Psoas muscle (tissue), 7 donors: ENCODE measurements at regions not wholly inside any gene's neighbourhood (a gene's known extent, or its start where the extent isn't known, plus 50 kb on each side); places are given as distances from the start of the nearest gene placed in this dataset.

Experiments used
- ATAC-seq, 4 donors: fragments of 200-7000 bp; cut with Tn5 transposase; one replicate each; pipeline ENCODE4 v1.9.1; 2020; ENCODE audit warnings: moderate library complexity in 3 of 4, mild to moderate bottlenecking in 2 of 4
- DNase-seq, 2 donors: peaks; one replicate each; pipeline ENCODE4 v3.0.0-alpha.2; 2020
- H3K27ac ChIP-seq: fragments of 200-600 bp; one replicate; pipeline ENCODE4 v1.8.0; 2022
- H3K27me3 ChIP-seq, 3 donors: fragments of 200-600 bp in 1 of 3; one replicate each; pipeline versions ENCODE4 v1.6.1 to v1.8.0; 2013 to 2022; ENCODE audit warnings: low read length in 2 of 3, mild to moderate bottlenecking in 2 of 3, moderate library complexity in 1 of 3; ENCODE audit not compliant: insufficient read depth in 3 of 3
- H3K36me3 ChIP-seq, 2 donors: fragments of 200-600 bp in 1 of 2; one replicate each; pipeline versions ENCODE4 v1.6.1 to v1.8.0; 2013 to 2022; ENCODE audit warnings: low read depth in 1 of 2, mild to moderate bottlenecking in 1 of 2, moderate library complexity in 1 of 2; ENCODE audit not compliant: insufficient read depth in 1 of 2
- H3K4me1 ChIP-seq: fragments of 200-600 bp; one replicate; pipeline ENCODE4 v1.8.0; 2022
- H3K4me3 ChIP-seq: fragments of 200-600 bp; one replicate; pipeline ENCODE4 v1.8.0; 2022; ENCODE audit warnings: mild to moderate bottlenecking
- H3K9me3 ChIP-seq: fragments of 200-600 bp; one replicate; pipeline ENCODE4 v1.8.0; 2022
- whole genome bisulfite sequencing, 3 donors: extraction: QIAGEN DNeasy Blood & Tissue Kit; methylation state at CpG; one replicate each; pipeline versions ENCODE4 v1.1.6 to v1.1.7; 2013; 5-methylcytosine and 5-hydroxymethylcytosine counted together
- intact Hi-C, 2 donors: fragments of 100-400 bp; cut with DNase I; formaldehyde crosslinking; loops; one replicate each; pipeline versions ENCODE4 v1.11.0 to v1.14.2; 2022
- TF ChIP-seq, protein P1 (sequence below): fragments of 200-600 bp; IDR thresholded peaks from one replicate; pipeline ENCODE4 v1.8.0; 2022; ENCODE audit warnings: antibody characterized with exemption
- donor health status: healthy with polysubstance abuse.
- donor health status: DM: no; HTN: no; CAD: no; lungs with moderate emphysema.
- donor health status: Bipolar disorder and iron deficiency.
- donor health status: healthy.
- donor health status: DM: yes; HTN: yes; CAD: no.
- donor health status: DM: no; HTN: no; CAD: no.
- donor health status: DM: yes; HTN: yes; CAD: no.

GRCh38 chr1:82924666-82925065 is 1074.3 kb downstream of the TTLL7 start:
- TF ChIP-seq, protein P1, sequence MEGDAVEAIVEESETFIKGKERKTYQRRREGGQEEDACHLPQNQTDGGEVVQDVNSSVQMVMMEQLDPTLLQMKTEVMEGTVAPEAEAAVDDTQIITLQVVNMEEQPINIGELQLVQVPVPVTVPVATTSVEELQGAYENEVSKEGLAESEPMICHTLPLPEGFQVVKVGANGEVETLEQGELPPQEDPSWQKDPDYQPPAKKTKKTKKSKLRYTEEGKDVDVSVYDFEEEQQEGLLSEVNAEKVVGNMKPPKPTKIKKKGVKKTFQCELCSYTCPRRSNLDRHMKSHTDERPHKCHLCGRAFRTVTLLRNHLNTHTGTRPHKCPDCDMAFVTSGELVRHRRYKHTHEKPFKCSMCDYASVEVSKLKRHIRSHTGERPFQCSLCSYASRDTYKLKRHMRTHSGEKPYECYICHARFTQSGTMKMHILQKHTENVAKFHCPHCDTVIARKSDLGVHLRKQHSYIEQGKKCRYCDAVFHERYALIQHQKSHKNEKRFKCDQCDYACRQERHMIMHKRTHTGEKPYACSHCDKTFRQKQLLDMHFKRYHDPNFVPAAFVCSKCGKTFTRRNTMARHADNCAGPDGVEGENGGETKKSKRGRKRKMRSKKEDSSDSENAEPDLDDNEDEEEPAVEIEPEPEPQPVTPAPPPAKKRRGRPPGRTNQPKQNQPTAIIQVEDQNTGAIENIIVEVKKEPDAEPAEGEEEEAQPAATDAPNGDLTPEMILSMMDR, result no peak
- Histone ChIP-seq H3K4me3 (no peak overlapping the region), H3K4me1 (no peaks in the 10 kb centered on the region), H3K27ac (no peak overlapping the region), H3K9me3 (no peaks in the 10 kb centered on the region), H3K36me3 (no peaks in the 10 kb centered on the region), H3K27me3 (no peaks in the 10 kb centered on the region)
- 86 to 90% (median 87%) methylated on average over 2 of the region's 2 CpGs for WGBS, 3 donors
- ATAC-seq (no peak), DNase-seq (no peak)
- intact Hi-C loops, result no loop called here

DNA sequence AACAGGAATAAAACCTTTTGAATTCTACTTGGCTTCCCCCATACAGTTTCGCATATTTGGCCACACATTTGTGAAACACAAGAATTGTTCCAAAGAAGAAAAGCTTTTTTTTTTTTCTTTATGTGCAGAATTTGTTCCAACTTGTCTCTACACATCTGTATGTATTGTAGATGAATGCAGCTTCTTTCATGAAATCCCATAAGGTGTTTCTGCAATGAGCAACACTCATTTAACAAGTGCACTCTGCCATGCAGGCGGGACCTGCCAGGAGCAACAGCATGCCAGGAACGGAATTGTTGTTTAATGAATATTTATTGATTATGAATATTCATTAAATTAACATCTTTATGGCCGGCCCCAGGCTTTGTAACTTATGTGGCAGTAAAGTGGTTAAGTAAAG is 1075.0 kb downstream of the TTLL7 start:
- no peak for ATAC-seq
- Histone ChIP-seq H3K27me3 (no peaks in the 10 kb centered on the region), H3K27ac (no peak overlapping the region), H3K9me3 (no peaks in the 10 kb centered on the region), H3K36me3 (no peaks in the 10 kb centered on the region), H3K4me1 (no peaks in the 10 kb centered on the region), H3K4me3 (no peak overlapping the region)
- DNase-seq, result no peak
- intact Hi-C loops, result no loop called here
- TF ChIP-seq, protein P1, result no peak
- 89 to 94% (median 90%) methylated on average over 4 of the region's 4 CpGs for WGBS, 3 donors

GRCh38 chr1:82921759-82922158 is 1077.2 kb downstream of the TTLL7 start:
- Histone ChIP-seq H3K27me3 (no peaks in the 10 kb centered on the region), H3K4me1 (no peaks in the 10 kb centered on the region), H3K27ac (no peak overlapping the region), H3K4me3 (no peak overlapping the region), H3K9me3 (no peaks in the 10 kb centered on the region), H3K36me3 (no peaks in the 10 kb centered on the region)
- intact Hi-C loops, result no loop called here
- no peak for ATAC-seq
- 80 to 93% (median 87%) methylated on average over 4 of the region's 4 CpGs for WGBS, 3 donors
- TF ChIP-seq, protein P1, result no peak
- no peak for DNase-seq

- WGBS, 3 donors, result 67 to 75% (median 74%) methylated on average over 4 of the region's 4 CpGs
- H3K4me1 ChIP-seq, result no peaks in the 10 kb centered on the region
- DNase-seq (no peak), ATAC-seq (no peak)
- TF ChIP-seq, protein P1, result no peak
- H3K4me3 ChIP-seq, result no peak overlapping the region
- intact Hi-C loops, result no loop called here
- no peaks in the 10 kb centered on the region for H3K27me3 ChIP-seq
- no peaks in the 10 kb centered on the region for H3K9me3 ChIP-seq
- no peaks in the 10 kb centered on the region for H3K36me3 ChIP-seq
- no peak overlapping the region for H3K27ac ChIP-seq
These were observed 1078.3 kb downstream of the TTLL7 start for GRCh38 chr1:82920418-82921248.

GRCh38 chr1:82919837-82920236 is 1079.1 kb downstream of the TTLL7 start:
- intact Hi-C loops, result no loop called here
- no peak overlapping the region for H3K27ac ChIP-seq
- no peak for ATAC-seq

More at GRCh38 chr1:82919837-82920236, 1079.1 kb downstream of the TTLL7 start:
- DNase-seq, result no peak
- no peaks in the 10 kb centered on the region for H3K4me1 ChIP-seq
- no peaks in the 10 kb centered on the region for H3K36me3 ChIP-seq
- no peak overlapping the region for H3K4me3 ChIP-seq
- TF ChIP-seq, protein P1, result no peak
- H3K9me3 ChIP-seq, result no peaks in the 10 kb centered on the region
- H3K27me3 ChIP-seq, result no peaks in the 10 kb centered on the region
